Esophagus squamous epithelium (tissue), 4 donors: ENCODE measurements at regions not wholly inside any gene's neighbourhood (a gene's known extent, or its start where the extent isn't known, plus 50 kb on each side); places are given as distances from the start of the nearest gene placed in this dataset.

Experiments
- POLR2A ChIP-seq, 4 donors: fragments of 450-650 bp; IDR thresholded peaks; one replicate each; pipeline ENCODE4 v1.6.1; 2017; ENCODE audit warnings: antibody characterized with exemption in 4 of 4, mild to moderate bottlenecking in 4 of 4, moderate library complexity in 3 of 4
- TF ChIP-seq, protein P1 (sequence below), 6 experiments: fragments of 450-650 bp in 4 of 6; fragments of 200-600 bp in 2 of 6; sonication (generic) in 2 of 6; IDR thresholded peaks; one replicate each; pipeline ENCODE4 v1.5.1; 2016 to 2019; ENCODE audit warnings: antibody characterized with exemption in 6 of 6, mild to moderate bottlenecking in 4 of 6, moderate library complexity in 4 of 6

DNA sequence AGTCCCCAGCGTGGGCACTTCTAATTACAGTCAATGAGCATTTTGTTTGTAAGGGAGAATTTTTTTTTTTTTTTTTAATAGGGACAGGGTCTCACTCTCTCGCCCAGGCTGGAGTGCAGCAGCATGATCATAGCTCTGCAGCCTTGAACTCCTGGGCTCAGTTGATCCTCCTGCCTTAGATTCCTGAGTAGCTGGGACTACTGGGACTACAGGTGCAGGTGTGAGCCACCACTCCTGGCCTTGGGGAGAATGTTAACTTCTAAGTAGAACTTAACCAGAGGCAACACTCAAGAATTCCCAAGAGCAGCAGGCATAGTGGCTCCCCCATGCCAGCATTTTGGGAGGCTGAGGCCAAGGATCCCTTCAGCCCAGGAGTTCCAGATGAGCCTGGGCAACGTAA is 52.9 kb upstream of the ZNF217 start:
- TF ChIP-seq, protein P1, sequence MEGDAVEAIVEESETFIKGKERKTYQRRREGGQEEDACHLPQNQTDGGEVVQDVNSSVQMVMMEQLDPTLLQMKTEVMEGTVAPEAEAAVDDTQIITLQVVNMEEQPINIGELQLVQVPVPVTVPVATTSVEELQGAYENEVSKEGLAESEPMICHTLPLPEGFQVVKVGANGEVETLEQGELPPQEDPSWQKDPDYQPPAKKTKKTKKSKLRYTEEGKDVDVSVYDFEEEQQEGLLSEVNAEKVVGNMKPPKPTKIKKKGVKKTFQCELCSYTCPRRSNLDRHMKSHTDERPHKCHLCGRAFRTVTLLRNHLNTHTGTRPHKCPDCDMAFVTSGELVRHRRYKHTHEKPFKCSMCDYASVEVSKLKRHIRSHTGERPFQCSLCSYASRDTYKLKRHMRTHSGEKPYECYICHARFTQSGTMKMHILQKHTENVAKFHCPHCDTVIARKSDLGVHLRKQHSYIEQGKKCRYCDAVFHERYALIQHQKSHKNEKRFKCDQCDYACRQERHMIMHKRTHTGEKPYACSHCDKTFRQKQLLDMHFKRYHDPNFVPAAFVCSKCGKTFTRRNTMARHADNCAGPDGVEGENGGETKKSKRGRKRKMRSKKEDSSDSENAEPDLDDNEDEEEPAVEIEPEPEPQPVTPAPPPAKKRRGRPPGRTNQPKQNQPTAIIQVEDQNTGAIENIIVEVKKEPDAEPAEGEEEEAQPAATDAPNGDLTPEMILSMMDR (IDR thresholded peaks at IDR 0.05), result no peak
- TF ChIP-seq POLR2A (IDR thresholded peaks at IDR 0.05), result no peak
